ENCODE measurements at regions not wholly inside any gene's neighbourhood (a gene's known extent, or its start where the extent isn't known, plus 50 kb on each side); places are given as distances from the start of the nearest gene placed in this dataset.
A peak's percentile ranks its signal among the peaks of the same experiment; 100 is the strongest.
"Not testable (repeated sequence)": the region's sequence is repeated elsewhere in the genome, so short reads cannot be mapped to it uniquely, and the experiment has no call there.

GRCh38 chr2:82494739-82495138, 1964.3 kb downstream of the SUCLG1 start:
- DNase-seq (ENCODE audit: low read depth): peak; percentile 2

GRCh38 chr2:82491591-82491990, 1967.5 kb downstream of the SUCLG1 start:
- DNase-seq (ENCODE audit: low read depth): no peak

- DNase-seq (ENCODE audit: low read depth): no peak
Measured at GRCh38 chr2:82487354-82487753, 1971.7 kb downstream of the SUCLG1 start.

GRCh38 chr2:82485701-82486100, 1973.4 kb downstream of the SUCLG1 start:
- DNase-seq (ENCODE audit: low read depth): no peak

- DNase-seq (ENCODE audit: low read depth): no peak
Measured at GRCh38 chr2:82481207-82481606, 1977.9 kb downstream of the SUCLG1 start.

- no peak for DNase-seq (ENCODE audit: low read depth)
Measured at GRCh38 chr2:82478641-82479040, 1980.4 kb downstream of the SUCLG1 start.

- DNase-seq (ENCODE audit: low read depth): no peak
Measured at GRCh38 chr2:82476094-82476493, 1983.0 kb downstream of the SUCLG1 start.

- DNase-seq (ENCODE audit: low read depth): no peak
Measured at GRCh38 chr2:82428251-82428650, 2030.8 kb downstream of the SUCLG1 start.

- no peak for DNase-seq (ENCODE audit: low read depth)
Measured at GRCh38 chr2:82412021-82412420, 2047.1 kb downstream of the SUCLG1 start.

GRCh38 chr2:82411071-82411470, 2048.0 kb downstream of the SUCLG1 start:
- no peak for DNase-seq (ENCODE audit: low read depth)

GRCh38 chr2:82395531-82395930, 2063.5 kb downstream of the SUCLG1 start:
- no peak for DNase-seq (ENCODE audit: low read depth)

- DNase-seq (ENCODE audit: low read depth): no peak
Measured at GRCh38 chr2:82391386-82391785, 2067.7 kb downstream of the SUCLG1 start.

- no peak for DNase-seq (ENCODE audit: low read depth)
Measured at GRCh38 chr2:82355622-82356021, 2051.1 kb upstream of the LRRTM1 start.

- DNase-seq (ENCODE audit: low read depth): no peak
Measured at GRCh38 chr2:82345910-82346309, 2041.4 kb upstream of the LRRTM1 start.

GRCh38 chr2:82344670-82345069, 2040.1 kb upstream of the LRRTM1 start:
- no peak for DNase-seq (ENCODE audit: low read depth)

- no peak for DNase-seq (ENCODE audit: low read depth)
Measured at GRCh38 chr2:82342356-82342755, 2037.8 kb upstream of the LRRTM1 start.

GRCh38 chr2:82340578-82341053, 2036.1 kb upstream of the LRRTM1 start:
- DNase-seq (ENCODE audit: low read depth): no peak

- no peak for DNase-seq (ENCODE audit: low read depth)
Measured at GRCh38 chr2:82339805-82340204, 2035.3 kb upstream of the LRRTM1 start.

- DNase-seq (ENCODE audit: low read depth): no peak
Measured at GRCh38 chr2:82333697-82334096, 2029.1 kb upstream of the LRRTM1 start.

- DNase-seq (ENCODE audit: low read depth): no peak
Measured at GRCh38 chr2:82330155-82330554, 2025.6 kb upstream of the LRRTM1 start.

GRCh38 chr2:82326180-82326767, 2021.7 kb upstream of the LRRTM1 start:
- DNase-seq (ENCODE audit: low read depth): not testable (repeated sequence)

GRCh38 chr2:82320296-82320695, 2015.7 kb upstream of the LRRTM1 start:
- no peak for DNase-seq (ENCODE audit: low read depth)

GRCh38 chr2:82317012-82317411, 2012.5 kb upstream of the LRRTM1 start:
- DNase-seq (ENCODE audit: low read depth): no peak

- DNase-seq (ENCODE audit: low read depth): no peak
Measured at GRCh38 chr2:82316586-82316985, 2012.0 kb upstream of the LRRTM1 start.
